GM12878 (cell line): ENCODE measurements at regions not wholly inside any gene's neighbourhood (a gene's known extent, or its start where the extent isn't known, plus 50 kb on each side); places are given as distances from the start of the nearest gene placed in this dataset.

Experiments used
- CBFB ChIP-seq: IDR thresholded peaks from 2 replicates; pipeline ENCODE4 v1.6.1; 2016; ENCODE audit warnings: antibody characterized with exemption, low read depth
- CTCF ChIP-seq, 3 experiments: IDR thresholded peaks in 2 of 3; conservative IDR thresholded peaks in 1 of 3; 2 replicates each; pipeline ENCODE4 v1.5.1; 2011; ENCODE audit warnings: low read depth in 3 of 3, low read length in 3 of 3, mild to moderate bottlenecking in 3 of 3, control low read depth in 2 of 3, moderate library complexity in 2 of 3, inconsistent platforms in 1 of 3, mixed read lengths in 1 of 3; ENCODE audit not compliant: control insufficient read depth in 2 of 3, insufficient read depth in 1 of 3; ENCODE audit errors: extremely low read depth in 1 of 3
- POLR2A ChIP-seq: IDR thresholded peaks from 2 replicates; pipeline ENCODE4 v1.6.1; 2011; ENCODE audit warnings: low read depth, mild to moderate bottlenecking, low read length
- POLR2AphosphoS5 ChIP-seq: IDR thresholded peaks from 2 replicates; pipeline ENCODE4 v1.6.1; 2011; ENCODE audit warnings: mild to moderate bottlenecking, low read length, inconsistent platforms
- RAD21 ChIP-seq: IDR thresholded peaks from 2 replicates; pipeline ENCODE4 v1.6.1; 2011; ENCODE audit warnings: mild to moderate bottlenecking, low read depth, low read length, moderate library complexity; ENCODE audit not compliant: insufficient read depth
- REST ChIP-seq: IDR thresholded peaks from 2 replicates; pipeline ENCODE4 v1.6.1; 2012; ENCODE audit warnings: mild to moderate bottlenecking, low read depth, low read length
- RFX5 ChIP-seq: IDR thresholded peaks from 2 replicates; pipeline ENCODE4 v1.6.1; 2011; ENCODE audit warnings: low read depth, low read length, improper control_type of control experiment
- YBX1 ChIP-seq: fragments of 450-650 bp; IDR thresholded peaks from 2 replicates; pipeline ENCODE4 v1.6.1; 2016; ENCODE audit warnings: antibody characterized with exemption
- ZBTB40 ChIP-seq: fragments of 450-650 bp; IDR thresholded peaks from 2 replicates; pipeline ENCODE4 v1.6.1; 2016; ENCODE audit warnings: mild to moderate bottlenecking, moderate library complexity, borderline replicate concordance
- ZNF207 ChIP-seq: fragments of 450-650 bp; IDR thresholded peaks from 2 replicates; pipeline ENCODE4 v1.6.1; 2014; ENCODE audit warnings: antibody characterized with exemption, mild to moderate bottlenecking, borderline replicate concordance

DNA sequence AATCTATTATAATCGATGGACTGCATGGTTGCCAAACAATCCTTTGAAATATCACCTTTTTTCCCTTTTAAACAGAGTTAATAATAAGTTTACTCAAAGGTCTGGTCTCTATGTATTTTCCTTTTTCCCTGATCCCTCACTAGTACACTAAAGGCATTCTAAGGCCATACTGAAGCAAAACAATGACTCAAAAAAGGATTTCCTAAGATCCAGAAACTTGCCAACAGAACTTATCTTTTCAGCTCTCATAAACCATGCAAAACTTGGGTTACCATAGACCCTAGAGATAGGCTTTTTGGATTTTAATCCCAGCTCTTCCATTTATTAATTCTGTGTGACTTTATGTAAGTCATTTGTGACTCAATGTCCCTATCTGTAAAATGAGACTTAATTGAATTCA is 77.1 kb downstream of the IFI44 start:
- TF ChIP-seq CBFB (no peak), RFX5 (no peak), YBX1 (no peak), ZBTB40 (no peak), ZNF207 (no peak), RAD21 (no peak), POLR2AphosphoS5 (no peak), CTCF (IDR thresholded peaks at IDR 0.05 in 2 of 3, conservative IDR thresholded peaks at IDR 0.05 in 1 of 3; ENCODE audit: control insufficient read depth in 2 of 3, extremely low read depth in 1 of 3, insufficient read depth in 1 of 3, low read depth in 3 of 3, low read length in 3 of 3) (no peak), REST (no peak), POLR2A (no peak)
